LNCAP (cell line): ENCODE measurements at regions not wholly inside any gene's neighbourhood (a gene's known extent, or its start where the extent isn't known, plus 50 kb on each side); places are given as distances from the start of the nearest gene placed in this dataset.

Source experiments
- TF ChIP-seq, protein P1 (sequence below): fragments of 450-650 bp; IDR thresholded peaks from 2 replicates; pipeline ENCODE4 v1.5.1; 2017; ENCODE audit warnings: mild to moderate bottlenecking

DNA sequence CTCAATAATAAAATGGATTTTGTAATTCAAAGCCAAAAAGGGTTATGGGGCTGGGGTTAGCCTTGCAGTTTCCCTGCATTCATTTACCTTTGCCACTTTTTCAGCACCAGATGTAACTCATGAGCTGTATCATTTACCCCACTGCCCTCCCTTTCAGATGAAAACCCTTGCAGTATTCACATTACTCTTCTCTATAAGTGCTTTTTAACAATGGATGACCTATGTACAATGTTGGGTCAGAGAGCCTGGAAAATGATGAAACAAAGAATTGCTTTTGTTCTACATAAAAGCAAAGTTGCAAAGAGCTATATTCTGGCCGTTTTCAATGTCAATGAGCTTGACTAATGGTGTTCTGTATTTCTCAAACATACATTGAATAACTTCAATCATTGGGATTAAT is 189.7 kb downstream of the TMEM26 start:
- TF ChIP-seq, protein P1, sequence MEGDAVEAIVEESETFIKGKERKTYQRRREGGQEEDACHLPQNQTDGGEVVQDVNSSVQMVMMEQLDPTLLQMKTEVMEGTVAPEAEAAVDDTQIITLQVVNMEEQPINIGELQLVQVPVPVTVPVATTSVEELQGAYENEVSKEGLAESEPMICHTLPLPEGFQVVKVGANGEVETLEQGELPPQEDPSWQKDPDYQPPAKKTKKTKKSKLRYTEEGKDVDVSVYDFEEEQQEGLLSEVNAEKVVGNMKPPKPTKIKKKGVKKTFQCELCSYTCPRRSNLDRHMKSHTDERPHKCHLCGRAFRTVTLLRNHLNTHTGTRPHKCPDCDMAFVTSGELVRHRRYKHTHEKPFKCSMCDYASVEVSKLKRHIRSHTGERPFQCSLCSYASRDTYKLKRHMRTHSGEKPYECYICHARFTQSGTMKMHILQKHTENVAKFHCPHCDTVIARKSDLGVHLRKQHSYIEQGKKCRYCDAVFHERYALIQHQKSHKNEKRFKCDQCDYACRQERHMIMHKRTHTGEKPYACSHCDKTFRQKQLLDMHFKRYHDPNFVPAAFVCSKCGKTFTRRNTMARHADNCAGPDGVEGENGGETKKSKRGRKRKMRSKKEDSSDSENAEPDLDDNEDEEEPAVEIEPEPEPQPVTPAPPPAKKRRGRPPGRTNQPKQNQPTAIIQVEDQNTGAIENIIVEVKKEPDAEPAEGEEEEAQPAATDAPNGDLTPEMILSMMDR, result no peak

DNA sequence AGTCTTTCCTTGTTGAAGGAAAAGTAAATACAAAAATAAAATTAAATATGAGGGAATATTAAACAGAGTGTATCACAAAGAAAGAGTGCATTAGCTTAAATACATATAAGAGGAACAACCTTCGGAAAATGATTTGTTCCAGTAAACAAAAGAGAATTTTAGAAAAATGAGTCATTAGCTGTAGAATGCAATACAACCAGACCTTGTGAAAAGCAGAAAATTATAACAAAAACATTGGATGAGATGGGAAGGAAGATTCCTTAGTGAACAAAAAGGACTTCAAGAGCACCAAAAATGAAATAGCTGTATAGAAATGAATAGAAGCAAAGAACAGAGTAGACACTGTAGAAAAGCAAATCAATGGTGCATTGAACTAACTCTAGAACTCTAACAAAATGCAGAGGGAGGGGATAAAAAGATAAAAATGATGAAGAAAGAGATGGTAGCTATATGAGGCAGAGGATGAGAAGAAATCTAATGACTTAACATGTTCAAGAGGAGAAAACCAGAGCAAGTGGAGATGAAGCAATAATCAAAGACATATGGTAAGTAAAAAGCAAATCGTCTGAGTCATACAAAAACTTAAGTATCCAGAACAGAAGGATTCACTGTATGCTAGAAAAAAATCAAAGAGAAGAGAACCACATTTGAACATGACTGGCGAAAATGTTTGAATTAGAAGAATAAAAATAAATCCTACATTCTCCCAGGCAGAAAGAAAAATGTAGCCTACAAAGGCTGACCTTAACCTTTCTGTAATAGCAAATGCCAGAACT is 190.5 kb downstream of the TMEM26 start:
- TF ChIP-seq, protein P1, result no peak

DNA sequence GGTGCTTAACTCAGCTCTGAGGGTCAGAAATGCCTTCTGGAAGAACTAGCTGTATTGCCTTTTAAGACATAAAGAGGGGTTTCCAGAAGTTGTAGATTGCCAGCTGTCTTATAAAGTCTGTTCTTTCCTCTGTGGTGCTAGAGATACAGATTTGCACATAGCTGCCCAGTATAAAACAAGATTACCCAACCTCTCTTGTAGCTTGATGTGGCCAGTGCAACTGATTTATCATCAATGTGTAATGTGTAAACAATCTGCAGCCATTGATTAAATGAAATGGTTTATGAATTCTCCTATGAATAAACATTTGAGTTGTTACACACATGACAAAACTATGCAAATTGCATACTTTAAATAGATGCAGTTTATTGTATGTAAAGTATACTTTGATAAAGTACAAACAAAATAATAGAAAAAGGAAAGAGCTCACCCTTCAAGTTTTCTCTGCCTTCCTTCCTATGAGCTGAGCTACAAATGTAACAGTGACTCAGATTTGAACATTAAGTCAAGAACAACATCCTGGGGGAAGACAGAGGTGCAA is 195.2 kb downstream of the TMEM26 start:
- TF ChIP-seq, protein P1, result no peak

DNA sequence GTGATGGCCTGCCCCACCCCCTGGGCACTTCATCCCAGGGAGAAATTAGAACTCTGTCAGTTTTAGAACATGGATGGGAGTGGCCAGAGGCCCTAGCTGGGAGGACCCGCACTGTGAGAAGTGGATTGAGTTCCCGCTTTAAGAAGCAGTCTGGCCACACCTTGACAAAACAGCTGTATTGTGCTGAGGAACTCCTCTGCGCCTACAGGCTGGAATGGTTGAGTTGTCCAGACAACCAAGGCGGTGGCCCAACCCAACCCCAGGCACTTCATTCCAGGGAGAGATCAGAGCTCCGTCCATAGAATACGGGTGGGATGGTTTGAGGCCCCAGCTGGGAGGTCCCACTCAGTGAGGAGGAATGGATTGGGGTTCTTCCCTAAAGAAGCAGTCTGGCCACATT is 196.0 kb downstream of the TMEM26 start:
- TF ChIP-seq, protein P1, result no peak

DNA sequence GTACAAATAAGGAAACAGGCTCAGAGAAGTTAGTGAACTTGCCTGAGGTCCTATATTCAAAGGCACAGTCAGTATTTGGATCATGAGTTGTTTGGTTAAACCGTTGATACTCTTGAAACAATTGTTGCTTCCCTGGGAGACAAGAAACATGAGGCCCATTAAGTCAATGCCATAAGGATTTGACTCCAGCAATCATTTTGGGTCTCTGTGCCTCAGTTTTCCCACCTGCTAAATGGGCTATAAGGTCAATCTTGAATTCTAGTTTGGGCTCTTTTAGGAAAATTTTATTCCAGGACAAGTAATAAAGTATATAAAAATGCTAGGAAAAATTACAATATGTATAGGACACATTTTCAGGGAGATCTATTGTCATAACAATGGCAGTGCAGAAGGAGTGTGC is 202.1 kb downstream of the TMEM26 start:
- TF ChIP-seq, protein P1, result no peak

DNA sequence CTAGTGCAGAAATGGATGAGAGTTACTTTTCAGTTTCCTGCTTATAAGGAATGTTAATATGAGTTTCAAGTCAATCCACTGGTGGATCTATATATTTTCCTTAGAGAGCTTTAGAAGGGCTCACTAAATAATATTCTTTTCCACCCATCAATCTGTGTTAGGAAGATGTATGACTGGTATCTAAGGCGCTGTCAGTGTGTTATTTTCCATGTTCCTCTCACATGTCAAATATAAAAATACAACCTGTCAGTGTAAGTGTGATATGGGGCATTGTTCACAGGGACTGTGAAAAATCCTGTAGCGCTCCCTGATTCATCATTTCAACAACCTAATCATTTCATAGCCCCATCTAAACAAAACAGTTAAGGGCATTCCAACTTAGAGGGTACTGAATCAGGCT is 203.1 kb downstream of the TMEM26 start:
- TF ChIP-seq, protein P1, result no peak

DNA sequence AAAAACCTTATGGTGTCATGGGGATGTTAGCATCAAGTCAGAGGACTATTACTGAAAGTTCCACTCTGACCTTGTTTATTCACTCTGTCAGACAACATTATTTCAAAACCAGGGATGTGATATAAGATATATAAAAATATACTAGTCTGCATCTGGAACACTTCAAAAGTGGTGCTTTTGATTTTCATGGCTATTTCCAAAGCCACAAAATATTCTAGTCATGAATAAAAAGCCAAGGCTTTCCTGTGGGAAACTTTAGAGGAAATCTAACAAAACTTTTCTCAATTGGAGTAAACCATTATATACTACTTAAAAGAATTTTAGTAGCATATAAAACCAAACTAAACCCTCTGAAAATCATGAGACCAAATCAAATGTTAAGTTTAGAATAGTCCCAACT is 205.2 kb downstream of the TMEM26 start:
- TF ChIP-seq, protein P1, result no peak
